ENCODE measurements at regions not wholly inside any gene's neighbourhood (a gene's known extent, or its start where the extent isn't known, plus 50 kb on each side); places are given as distances from the start of the nearest gene placed in this dataset.
"Not testable (repeated sequence)": the region's sequence is repeated elsewhere in the genome, so short reads cannot be mapped to it uniquely, and the experiment has no call there.

GRCh38 chr7:76771980-76772379 is 144.9 kb upstream of the POMZP3 start:
- DNase-seq (ENCODE audit: low read depth); H3K4me3 ChIP-seq (replicated peaks; ENCODE audit: low read depth, low read length): not testable (repeated sequence)

- H3K4me3 ChIP-seq (replicated peaks; ENCODE audit: low read depth, low read length); DNase-seq (ENCODE audit: low read depth): not testable (repeated sequence)
These were observed 136.9 kb upstream of the POMZP3 start for GRCh38 chr7:76763977-76764376.

- DNase-seq (ENCODE audit: low read depth): peak; percentile 0
- H3K4me3 ChIP-seq (replicated peaks; ENCODE audit: low read depth, low read length): not testable (repeated sequence)
These were observed 133.6 kb upstream of the POMZP3 start for GRCh38 chr7:76760546-76761220.

- H3K4me3 ChIP-seq (replicated peaks; ENCODE audit: low read depth, low read length): not testable (repeated sequence)
These were observed 112.5 kb upstream of the POMZP3 start for GRCh38 chr7:76739538-76739937.

GRCh38 chr7:76736724-76737123 is 109.6 kb upstream of the POMZP3 start:
- H3K4me3 ChIP-seq (replicated peaks; ENCODE audit: low read depth, low read length); DNase-seq (ENCODE audit: low read depth): not testable (repeated sequence)

More at GRCh38 chr7:76739538-76739937, 112.5 kb upstream of the POMZP3 start:
- not testable (repeated sequence) for DNase-seq (ENCODE audit: low read depth)

GRCh38 chr7:76736091-76736490 is 109.0 kb upstream of the POMZP3 start:
- DNase-seq (ENCODE audit: low read depth); H3K4me3 ChIP-seq (replicated peaks; ENCODE audit: low read depth, low read length): not testable (repeated sequence)

GRCh38 chr7:76735668-76736067 is 108.6 kb upstream of the POMZP3 start:
- not testable (repeated sequence) for DNase-seq (ENCODE audit: low read depth); H3K4me3 ChIP-seq (replicated peaks; ENCODE audit: low read depth, low read length)

- H3K4me3 ChIP-seq (replicated peaks; ENCODE audit: low read depth, low read length); DNase-seq (ENCODE audit: low read depth): not testable (repeated sequence)
These were observed 101.5 kb upstream of the POMZP3 start for GRCh38 chr7:76728571-76728974.

GRCh38 chr7:76723928-76724327 is 96.8 kb upstream of the POMZP3 start:
- not testable (repeated sequence) for DNase-seq (ENCODE audit: low read depth)

GRCh38 chr7:76716551-76716950 is 89.5 kb upstream of the POMZP3 start:
- not testable (repeated sequence) for H3K4me3 ChIP-seq (replicated peaks; ENCODE audit: low read depth, low read length); DNase-seq (ENCODE audit: low read depth)

More at GRCh38 chr7:76723928-76724327, 96.8 kb upstream of the POMZP3 start:
- H3K4me3 ChIP-seq (replicated peaks; ENCODE audit: low read depth, low read length): not testable (repeated sequence)

- DNase-seq (ENCODE audit: low read depth); H3K4me3 ChIP-seq (replicated peaks; ENCODE audit: low read depth, low read length): not testable (repeated sequence)
These were observed 85.8 kb upstream of the POMZP3 start for GRCh38 chr7:76712926-76713325.

GRCh38 chr7:76711648-76712047 is 84.6 kb upstream of the POMZP3 start:
- not testable (repeated sequence) for H3K4me3 ChIP-seq (replicated peaks; ENCODE audit: low read depth, low read length); DNase-seq (ENCODE audit: low read depth)

- not testable (repeated sequence) for DNase-seq (ENCODE audit: low read depth)
These were observed 82.6 kb upstream of the POMZP3 start for GRCh38 chr7:76709703-76710102.

GRCh38 chr7:76708446-76708845 is 81.4 kb upstream of the POMZP3 start:
- not testable (repeated sequence) for H3K4me3 ChIP-seq (replicated peaks; ENCODE audit: low read depth, low read length); DNase-seq (ENCODE audit: low read depth)

More at GRCh38 chr7:76709703-76710102, 82.6 kb upstream of the POMZP3 start:
- H3K4me3 ChIP-seq (replicated peaks; ENCODE audit: low read depth, low read length): not testable (repeated sequence)

- DNase-seq (ENCODE audit: low read depth); H3K4me3 ChIP-seq (replicated peaks; ENCODE audit: low read depth, low read length): not testable (repeated sequence)
These were observed 76.7 kb upstream of the POMZP3 start for GRCh38 chr7:76703815-76704214.

GRCh38 chr7:76686277-76686676 is 59.2 kb upstream of the POMZP3 start:
- not testable (repeated sequence) for H3K4me3 ChIP-seq (replicated peaks; ENCODE audit: low read depth, low read length)

GRCh38 chr7:76684737-76685136 is 57.7 kb upstream of the POMZP3 start:
- not testable (repeated sequence) for H3K4me3 ChIP-seq (replicated peaks; ENCODE audit: low read depth, low read length); DNase-seq (ENCODE audit: low read depth)

More at GRCh38 chr7:76686277-76686676, 59.2 kb upstream of the POMZP3 start:
- DNase-seq (ENCODE audit: low read depth): not testable (repeated sequence)

- not testable (repeated sequence) for DNase-seq (ENCODE audit: low read depth)
These were observed 56.6 kb upstream of the POMZP3 start for GRCh38 chr7:76683631-76684030.

GRCh38 chr7:76681810-76682209 is 54.7 kb upstream of the POMZP3 start:
- not testable (repeated sequence) for H3K4me3 ChIP-seq (replicated peaks; ENCODE audit: low read depth, low read length)
- DNase-seq (ENCODE audit: low read depth): peak; percentile 0

More at GRCh38 chr7:76683631-76684030, 56.6 kb upstream of the POMZP3 start:
- H3K4me3 ChIP-seq (replicated peaks; ENCODE audit: low read depth, low read length): not testable (repeated sequence)

GRCh38 chr7:76679174-76679573 is 52.1 kb upstream of the POMZP3 start:
- not testable (repeated sequence) for DNase-seq (ENCODE audit: low read depth); H3K4me3 ChIP-seq (replicated peaks; ENCODE audit: low read depth, low read length)

Data from fibroblast of pulmonary artery (primary cell).